IMR-90 (cell line): ENCODE measurements at regions not wholly inside any gene's neighbourhood (a gene's known extent, or its start where the extent isn't known, plus 50 kb on each side); places are given as distances from the start of the nearest gene placed in this dataset.

Source experiments
- ATAC-seq: fragments of 200-7000 bp; cut with Tn5 transposase; 2 replicates; pipeline ENCODE4 v1.9.1; 2020; ENCODE audit warnings: low read depth, mild to moderate bottlenecking, moderate library complexity
- BruUV-seq: library from RNA; stranded (reverse); fragments of 400-500 nt; replicated peaks from 2 replicates; lab custom pipeline; 2021; lab: Mats Ljungman, UMichigan
- CTCF ChIA-PET: fragments of 300-600 bp; formaldehyde crosslinking; extraction: SDS; loops from one replicate; lab custom pipeline; 2021; ENCODE audit warnings: antibody characterized with exemption; lab: Yijun Ruan, JAX
- POLR2A ChIA-PET: fragments of 300-600 bp; sonication (Branson Sonifier 250); formaldehyde crosslinking; loops from one replicate; lab custom pipeline; 2022; ENCODE audit warnings: antibody characterized with exemption; ENCODE audit not compliant: unreplicated experiment; lab: Charles Lee
- DNase-seq: peaks from one replicate; pipeline ENCODE4 v3.0.0; 2013
- H2AFZ ChIP-seq: replicated peaks from 2 replicates; pipeline ENCODE3; 2013; ENCODE audit warnings: low read length, mild to moderate bottlenecking; ENCODE audit not compliant: poor library complexity
- H2AK5ac ChIP-seq: 2 replicates; pipeline ENCODE4 v1.6.1; 2013; ENCODE audit warnings: low read depth, low read length, inconsistent platforms
- H2AK9ac ChIP-seq: replicated peaks from 2 replicates; pipeline ENCODE3; 2013; ENCODE audit warnings: mild to moderate bottlenecking, low read depth, low read length, moderate library complexity; ENCODE audit not compliant: poor library complexity
- H2BK120ac ChIP-seq: 2 replicates; pipeline ENCODE4 v1.6.1; 2013; ENCODE audit warnings: low read depth, low read length, inconsistent platforms
- H2BK15ac ChIP-seq: 3 replicates; pipeline ENCODE4 v1.6.1; 2013; ENCODE audit warnings: low read depth, low read length, inconsistent platforms
- H2BK20ac ChIP-seq: 2 replicates; pipeline ENCODE4 v1.6.1; 2013; ENCODE audit warnings: low read depth, mild to moderate bottlenecking, inconsistent platforms, low read length, moderate library complexity
- H2BK5ac ChIP-seq: 2 replicates; pipeline ENCODE4 v1.6.1; 2013; ENCODE audit warnings: mild to moderate bottlenecking, low read depth, low read length, inconsistent platforms; ENCODE audit not compliant: poor library complexity, severe bottlenecking
- H3K14ac ChIP-seq: replicated peaks from 2 replicates; pipeline ENCODE4 v1.6.1; 2013; ENCODE audit warnings: low read depth, low read length, inconsistent platforms
- H3K18ac ChIP-seq: 2 replicates; pipeline ENCODE4 v1.6.1; 2013; ENCODE audit warnings: low read depth, low read length, control low read depth
- H3K23ac ChIP-seq: 2 replicates; pipeline ENCODE4 v1.6.1; 2013; ENCODE audit warnings: low read depth, low read length, inconsistent platforms
- H3K27ac ChIP-seq: 2 replicates; pipeline ENCODE4 v1.5.1; 2013; ENCODE audit warnings: mild to moderate bottlenecking, control low read depth, low read length; ENCODE audit not compliant: insufficient read depth
- H3K27me3 ChIP-seq: 2 replicates; pipeline ENCODE4 v1.6.1; 2013; ENCODE audit warnings: low read length; ENCODE audit not compliant: control insufficient read depth, insufficient read depth
- H3K36me3 ChIP-seq: 2 replicates; pipeline ENCODE4 v1.6.1; 2013; ENCODE audit warnings: low read length, mixed read lengths; ENCODE audit not compliant: control insufficient read depth, insufficient read depth
- H3K4ac ChIP-seq: 2 replicates; pipeline ENCODE4 v1.6.1; 2013; ENCODE audit warnings: low read depth, low read length, inconsistent platforms
- H3K4me1 ChIP-seq: 2 replicates; pipeline ENCODE4 v1.6.1; 2013; ENCODE audit warnings: low read length, mixed read lengths; ENCODE audit not compliant: control insufficient read depth, insufficient read depth
- H3K4me2 ChIP-seq: 2 replicates; pipeline ENCODE4 v1.6.1; 2013; ENCODE audit warnings: low read depth, mild to moderate bottlenecking, control low read depth, low read length, moderate library complexity
- H3K4me3 ChIP-seq: 2 replicates; pipeline ENCODE4 v1.5.1; 2013; ENCODE audit warnings: low read depth, mild to moderate bottlenecking, control low read depth, low read length, moderate library complexity; ENCODE audit not compliant: insufficient read depth
- H3K56ac ChIP-seq: 2 replicates; pipeline ENCODE4 v1.6.1; 2013; ENCODE audit warnings: low read length, inconsistent platforms; ENCODE audit not compliant: insufficient read depth; ENCODE audit errors: extremely low read depth
- H3K79me1 ChIP-seq, 2 experiments: 2 replicates each; pipeline ENCODE4 v1.6.1; 2013; ENCODE audit warnings: low read length in 2 of 2, inconsistent platforms in 1 of 2, low read depth in 1 of 2
- H3K9ac ChIP-seq: 2 replicates; pipeline ENCODE4 v1.6.1; 2013; ENCODE audit warnings: low read depth, low read length, control low read depth
- H3K9me1 ChIP-seq: 2 replicates; pipeline ENCODE4 v1.6.1; 2013; ENCODE audit warnings: low read length, inconsistent platforms; ENCODE audit not compliant: insufficient read depth
- H3K9me3 ChIP-seq: 2 replicates; pipeline ENCODE4 v1.6.1; 2013; ENCODE audit warnings: low read length; ENCODE audit not compliant: control insufficient read depth, insufficient read depth
- H4K20me1 ChIP-seq: 2 replicates; pipeline ENCODE4 v1.6.1; 2013; ENCODE audit warnings: low read length, inconsistent platforms; ENCODE audit not compliant: insufficient read depth
- H4K5ac ChIP-seq: 2 replicates; pipeline ENCODE4 v1.6.1; 2013; ENCODE audit warnings: mild to moderate bottlenecking, low read depth, low read length, control low read depth
- H4K8ac ChIP-seq, 2 experiments: 2 replicates each; pipeline ENCODE4 v1.6.1; 2013; ENCODE audit warnings: low read depth in 2 of 2, low read length in 2 of 2, control low read depth in 1 of 2, inconsistent platforms in 1 of 2
- H4K91ac ChIP-seq: 2 replicates; pipeline ENCODE4 v1.6.1; 2013; ENCODE audit warnings: low read depth, low read length, inconsistent platforms; ENCODE audit not compliant: insufficient read depth
- BHLHE40 ChIP-seq: fragments of 150-350 bp; IDR thresholded peaks from 2 replicates; pipeline ENCODE4 v1.6.1; 2016; ENCODE audit warnings: mild to moderate bottlenecking, low read depth, low read length
- CEBPB ChIP-seq: IDR thresholded peaks from 2 replicates; pipeline ENCODE4 v1.6.1; 2012; ENCODE audit warnings: low read depth, low read length, improper control_type of control experiment
- CHD1 ChIP-seq: IDR thresholded peaks from 2 replicates; pipeline ENCODE4 v1.6.1; 2012; ENCODE audit warnings: low read depth, low read length, improper control_type of control experiment
- CTCF ChIP-seq: conservative IDR thresholded peaks from 2 replicates; pipeline ENCODE4 v1.5.1; 2012; ENCODE audit warnings: mild to moderate bottlenecking, low read depth, low read length, improper control_type of control experiment
- ELK1 ChIP-seq: fragments of 150-350 bp; IDR thresholded peaks from 2 replicates; pipeline ENCODE4 v1.6.1; 2016; ENCODE audit warnings: low read depth, mild to moderate bottlenecking, low read length, moderate library complexity, borderline replicate concordance
- FOS ChIP-seq: fragments of 150-350 bp; IDR thresholded peaks from 2 replicates; pipeline ENCODE4 v1.6.1; 2016; ENCODE audit warnings: low read depth, low read length
- MAFK ChIP-seq: IDR thresholded peaks from 2 replicates; pipeline ENCODE4 v1.6.1; 2012; ENCODE audit warnings: low read depth, low read length, improper control_type of control experiment
- MAZ ChIP-seq: IDR thresholded peaks from 2 replicates; pipeline ENCODE4 v1.6.1; 2012; ENCODE audit warnings: low read depth, mild to moderate bottlenecking, low read length, improper control_type of control experiment, moderate library complexity, borderline replicate concordance
- MXI1 ChIP-seq: IDR thresholded peaks from 2 replicates; pipeline ENCODE4 v1.6.1; 2012; ENCODE audit warnings: low read depth, mild to moderate bottlenecking, low read length, moderate library complexity, borderline replicate concordance
- NFE2L2 ChIP-seq: fragments of 150-350 bp; IDR thresholded peaks from 2 replicates; pipeline ENCODE4 v1.6.1; 2016; ENCODE audit warnings: low read depth, mild to moderate bottlenecking, low read length
- POLR2A ChIP-seq: IDR thresholded peaks from 2 replicates; pipeline ENCODE4 v1.6.1; 2012; ENCODE audit warnings: mild to moderate bottlenecking, low read depth, low read length
- RAD21 ChIP-seq: IDR thresholded peaks from 2 replicates; pipeline ENCODE4 v1.6.1; 2012; ENCODE audit warnings: low read length, improper control_type of control experiment
- RCOR1 ChIP-seq: IDR thresholded peaks from 2 replicates; pipeline ENCODE4 v1.6.1; 2012; ENCODE audit warnings: mild to moderate bottlenecking, low read length, improper control_type of control experiment; ENCODE audit not compliant: insufficient replicate concordance
- RFX5 ChIP-seq: IDR thresholded peaks from 2 replicates; pipeline ENCODE4 v1.8.0; 2012; ENCODE audit warnings: low read depth, mild to moderate bottlenecking, low read length, moderate library complexity
- USF2 ChIP-seq: fragments of 150-350 bp; IDR thresholded peaks from 2 replicates; pipeline ENCODE4 v1.6.1; 2017; ENCODE audit warnings: mild to moderate bottlenecking, antibody characterized with exemption, low read length, low read depth
- WGBS, 2 experiments: methylation state at CpG; one replicate each; pipeline versions ENCODE4 v1.1.5 to v1.1.7; 2013; ENCODE audit warnings: missing lambda C conversion rate in 2 of 2; ENCODE audit not compliant: insufficient read length in 1 of 2; ENCODE audit errors: extremely low coverage in 2 of 2; 5-methylcytosine and 5-hydroxymethylcytosine counted together
- dilution Hi-C: fragments of 300-500 bp; cut with HindIII; formaldehyde crosslinking; loops from one replicate; pipeline ENCODE4 v1.14.3; 2018; ENCODE audit warnings: low sequenced_read_pairs; ENCODE audit not compliant: unreplicated experiment
- in situ Hi-C: fragments of 300-500 bp; cut with MboI; formaldehyde crosslinking; loops from 3 replicates; pipeline ENCODE4 v1.14.3; 2019; ENCODE audit warnings: low sequenced_read_pairs, inconsistent platforms, mixed read lengths
- intact Hi-C: fragments of 100-400 bp; cut with micrococcal nuclease; formaldehyde crosslinking; loops from 2 replicates; pipeline ENCODE4 v1.10.0; 2022

GRCh38 chr1:194167956-194168640, 981.7 kb upstream of the B3GALT2 start:
- no peak overlapping the region for H2AFZ ChIP-seq
- peak; percentile 67 for ATAC-seq
- POLR2A ChIA-PET, result no interaction called here
- TF ChIP-seq ELK1 (no peak), MAFK (no peak), FOS (no peak), CEBPB (no peak), USF2 (no peak), CTCF (no peak), MXI1 (no peak), POLR2A (no peak), MAZ (no peak), RAD21 (no peak), RCOR1 (no peak), RFX5 (no peak), NFE2L2 (no peak), BHLHE40 (no peak), CHD1 (no peak)

More at GRCh38 chr1:194167956-194168640, 981.7 kb upstream of the B3GALT2 start:
- no TSS peak for BruUV-seq
- Histone ChIP-seq H3K9ac (no peak overlapping the region), H3K36me3 (no peaks in the 10 kb centered on the region), H3K4me2 (peak overlapping the region; percentile 32; the same call in 1 of the 2 replicates), H4K91ac (no peak overlapping the region), H3K9me1 (no peaks in the 10 kb centered on the region), H3K79me1 (no peaks in the 10 kb centered on the region), H2BK20ac (no peak overlapping the region), H4K8ac (no peak overlapping the region), H3K27ac (no peak overlapping the region), H3K4ac (peak overlapping the region; percentile 27; the same call in 1 of the 2 replicates), H3K18ac (peak overlapping the region; percentile 9; the same call in 1 of the 2 replicates), H2BK5ac (peak overlapping the region; percentile 26), H3K4me3 (no peak overlapping the region), H3K14ac (no peak overlapping the region; the same call in none of the 2 replicates), H3K9me3 (no peaks in the 10 kb centered on the region), H2AK9ac (no peak overlapping the region), H2BK120ac (0 out of 2 replicates have a peak overlapping the region, but pooled peaks have one; percentile 60), H3K56ac (no peak overlapping the region; the same call in 1 of the 2 replicates), H2AK5ac (no peak overlapping the region), H3K27me3 (no peaks in the 10 kb centered on the region), H3K4me1 (no peaks in the 10 kb centered on the region), H2BK15ac (no peak overlapping the region; the same call in 2 of the 3 replicates), H4K20me1 (no peaks in the 10 kb centered on the region), H4K5ac (no peak overlapping the region), H3K23ac (no peak overlapping the region)
- in situ Hi-C loops (no loop called here), intact Hi-C loops (loop anchor here (10.0 kb wide), 1 partner anchor 763 kb away; no protein-coding TSS in a partner anchor), dilution Hi-C loops (no loop called here)
- DNase-seq, result peak; percentile 52
- CTCF ChIA-PET, result no interaction called here
- no CpG with 5 or more reads among the region's 4 CpGs for WGBS, 2 experiments
